Esophagus squamous epithelium (tissue), 5 donors: ENCODE measurements at regions not wholly inside any gene's neighbourhood (a gene's known extent, or its start where the extent isn't known, plus 50 kb on each side); places are given as distances from the start of the nearest gene placed in this dataset.
"Not testable (repeated sequence)": the region's sequence is repeated elsewhere in the genome, so short reads cannot be mapped to it uniquely, and the experiment has no call there.

Experiments
- DNase-seq: peaks from one replicate; lab custom pipeline; 2025; lab: John Stamatoyannopoulos, UW
- H3K27ac ChIP-seq, 4 donors: fragments of 200-600 bp; sonication (generic); one replicate each; pipeline ENCODE4 v1.5.1; 2016 to 2019; ENCODE audit warnings: mild to moderate bottlenecking in 1 of 4
- H3K27me3 ChIP-seq, 4 donors: fragments of 200-600 bp; sonication (generic); 1 replicate in 3 of 4; 2 replicates in 1 of 4; pipeline versions ENCODE4 v1.5.1 to v1.6.0; 2017 to 2021; ENCODE audit warnings: antibody characterized with exemption in 1 of 4
- H3K36me3 ChIP-seq, 3 donors: fragments of 200-600 bp; sonication (generic); one replicate each; pipeline ENCODE4 v1.5.1; 2016 to 2019
- H3K4me1 ChIP-seq, 3 donors: fragments of 200-600 bp; sonication (generic); one replicate each; pipeline ENCODE4 v1.5.1; 2017 to 2019
- H3K4me3 ChIP-seq, 4 donors: fragments of 200-600 bp; sonication (generic); 1 replicate in 3 of 4; 2 replicates in 1 of 4; pipeline ENCODE4 v1.5.1; 2016 to 2019; ENCODE audit warnings: mild to moderate bottlenecking in 2 of 4, moderate library complexity in 1 of 4
- H3K9me3 ChIP-seq, 3 donors: fragments of 200-600 bp; sonication (generic); one replicate each; pipeline ENCODE4 v1.5.1; 2016 to 2019
- POLR2A ChIP-seq, 4 donors: fragments of 450-650 bp; IDR thresholded peaks; one replicate each; pipeline ENCODE4 v1.6.1; 2017; ENCODE audit warnings: antibody characterized with exemption in 4 of 4, mild to moderate bottlenecking in 4 of 4, moderate library complexity in 3 of 4
- WGBS, 2 donors: methylation state at CpG; one replicate each; pipeline ENCODE4 v1.1.5; 2018; 5-methylcytosine and 5-hydroxymethylcytosine counted together
- intact Hi-C: fragments of 100-400 bp; cut with DNase I; formaldehyde crosslinking; loops from one replicate; pipeline ENCODE4 v1.15.0; 2022
- TF ChIP-seq, protein P1 (sequence below), 6 experiments: fragments of 450-650 bp in 4 of 6; fragments of 200-600 bp in 2 of 6; sonication (generic) in 2 of 6; IDR thresholded peaks; one replicate each; pipeline ENCODE4 v1.5.1; 2016 to 2019; ENCODE audit warnings: antibody characterized with exemption in 6 of 6, mild to moderate bottlenecking in 4 of 6, moderate library complexity in 4 of 6
- donor health status: DM: yes; HTN: yes; CAD: no.

DNA sequence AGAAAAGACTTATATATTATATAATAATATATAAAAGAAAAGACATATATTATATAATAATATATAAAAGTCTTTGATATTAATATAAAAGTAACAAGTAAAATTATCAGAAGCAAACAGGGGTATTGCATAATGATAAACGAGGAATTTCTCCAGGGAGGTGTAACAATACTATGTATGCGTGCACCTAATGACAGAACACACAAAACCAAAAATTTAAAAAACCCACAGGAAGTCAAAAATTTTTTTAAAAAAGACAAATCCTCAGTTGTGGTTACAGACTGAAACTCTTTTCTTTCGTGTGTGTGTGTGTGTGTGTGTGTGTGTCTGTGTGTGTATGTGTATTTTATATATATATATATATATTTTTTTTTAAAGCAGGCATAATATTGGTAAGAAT, 279.2 kb upstream of the DPP6 start:
- no peaks in the 10 kb centered on the region for H3K36me3 ChIP-seq
- H3K4me3 ChIP-seq, result no peak overlapping the region
- no peak for DNase-seq
- TF ChIP-seq, protein P1, sequence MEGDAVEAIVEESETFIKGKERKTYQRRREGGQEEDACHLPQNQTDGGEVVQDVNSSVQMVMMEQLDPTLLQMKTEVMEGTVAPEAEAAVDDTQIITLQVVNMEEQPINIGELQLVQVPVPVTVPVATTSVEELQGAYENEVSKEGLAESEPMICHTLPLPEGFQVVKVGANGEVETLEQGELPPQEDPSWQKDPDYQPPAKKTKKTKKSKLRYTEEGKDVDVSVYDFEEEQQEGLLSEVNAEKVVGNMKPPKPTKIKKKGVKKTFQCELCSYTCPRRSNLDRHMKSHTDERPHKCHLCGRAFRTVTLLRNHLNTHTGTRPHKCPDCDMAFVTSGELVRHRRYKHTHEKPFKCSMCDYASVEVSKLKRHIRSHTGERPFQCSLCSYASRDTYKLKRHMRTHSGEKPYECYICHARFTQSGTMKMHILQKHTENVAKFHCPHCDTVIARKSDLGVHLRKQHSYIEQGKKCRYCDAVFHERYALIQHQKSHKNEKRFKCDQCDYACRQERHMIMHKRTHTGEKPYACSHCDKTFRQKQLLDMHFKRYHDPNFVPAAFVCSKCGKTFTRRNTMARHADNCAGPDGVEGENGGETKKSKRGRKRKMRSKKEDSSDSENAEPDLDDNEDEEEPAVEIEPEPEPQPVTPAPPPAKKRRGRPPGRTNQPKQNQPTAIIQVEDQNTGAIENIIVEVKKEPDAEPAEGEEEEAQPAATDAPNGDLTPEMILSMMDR (IDR thresholded peaks at IDR 0.05), result no peak
- TF ChIP-seq POLR2A (IDR thresholded peaks at IDR 0.05), result no peak
- no peaks in the 10 kb centered on the region for H3K4me1 ChIP-seq
- 58 to 62% methylated on average over 3 of the region's 3 CpGs for WGBS, 2 donors
- no peak overlapping the region for H3K27ac ChIP-seq
- no peaks in the 10 kb centered on the region for H3K27me3 ChIP-seq
- H3K9me3 ChIP-seq, result no peaks in the 10 kb centered on the region
- intact Hi-C loops, result no loop called here

DNA sequence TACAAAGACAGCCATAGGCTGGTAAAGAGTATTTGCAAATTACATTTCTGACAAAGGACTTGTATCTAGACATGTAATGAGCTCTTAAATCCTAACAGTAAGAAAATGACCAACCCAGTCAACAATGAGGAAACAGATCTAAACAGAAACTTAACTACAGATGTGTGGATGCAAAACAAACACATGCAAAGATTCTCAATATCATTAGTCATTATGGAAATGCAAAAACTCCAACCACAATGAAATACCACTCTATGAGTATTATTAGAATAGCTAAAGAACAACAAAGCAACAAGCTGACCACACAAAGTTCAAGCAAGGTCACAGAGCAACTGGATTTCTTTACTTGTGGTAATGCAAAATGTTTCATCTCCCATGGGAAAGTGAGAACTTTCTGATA, 275.3 kb upstream of the DPP6 start:
- H3K4me1 ChIP-seq, H3K36me3 ChIP-seq, H3K9me3 ChIP-seq, H3K27me3 ChIP-seq, H3K4me3 ChIP-seq, H3K27ac ChIP-seq, intact Hi-C loops, DNase-seq: not testable (repeated sequence)

DNA sequence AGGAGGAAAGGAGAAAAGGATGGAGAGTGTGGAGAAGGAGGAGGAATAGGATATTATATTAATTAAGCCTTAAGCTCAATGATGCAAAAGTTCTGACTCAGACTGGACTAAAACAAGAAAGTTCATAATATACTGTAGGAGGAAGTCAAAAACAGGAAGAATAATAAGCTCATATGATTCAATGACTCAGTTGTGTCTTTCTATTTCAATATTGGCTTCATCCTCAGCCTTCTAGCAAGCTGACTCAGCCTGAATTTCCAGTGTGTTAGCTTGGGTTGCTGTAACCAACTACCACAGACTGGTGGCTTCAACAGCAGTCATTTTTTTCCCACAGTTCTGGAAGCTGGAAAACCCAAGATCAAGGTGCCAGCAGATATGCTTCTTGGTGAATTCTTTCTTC, 254.8 kb upstream of the DPP6 start:
- intact Hi-C loops, H3K27ac ChIP-seq, H3K4me3 ChIP-seq, H3K4me1 ChIP-seq, DNase-seq, H3K36me3 ChIP-seq, H3K9me3 ChIP-seq, H3K27me3 ChIP-seq: not testable (repeated sequence)

DNA sequence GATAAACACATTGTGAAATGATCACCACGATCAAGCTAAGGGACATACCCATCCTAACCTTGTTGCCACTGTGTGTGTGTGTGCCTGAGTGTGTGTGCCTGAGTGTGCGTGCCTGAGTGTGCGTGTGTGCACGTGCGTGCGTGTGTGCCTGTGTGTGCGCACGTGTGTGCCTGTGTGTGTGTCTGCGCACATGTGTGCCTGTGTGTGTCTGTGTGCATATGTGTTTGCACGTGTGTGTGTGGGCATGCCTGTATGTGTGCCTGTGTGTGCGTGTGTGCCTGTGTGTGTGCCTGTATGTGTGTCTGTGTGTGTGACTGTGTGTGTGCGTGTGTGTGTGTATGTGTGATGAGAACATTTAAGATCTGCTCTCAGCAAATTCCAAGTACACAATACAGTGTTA, 244.1 kb upstream of the DPP6 start:
- H3K27ac ChIP-seq, result no peak overlapping the region
- H3K4me1 ChIP-seq, result no peaks in the 10 kb centered on the region
- no peak for DNase-seq
- H3K9me3 ChIP-seq, result no peaks in the 10 kb centered on the region
- TF ChIP-seq POLR2A (IDR thresholded peaks at IDR 0.05), result no peak
- TF ChIP-seq, protein P1 (IDR thresholded peaks at IDR 0.05), result no peak
- no peaks in the 10 kb centered on the region for H3K36me3 ChIP-seq
- H3K27me3 ChIP-seq, result no peaks in the 10 kb centered on the region
- WGBS, 2 donors, result 86 to 89% methylated on average over 11 to 12 of the region's 12 CpGs
- H3K4me3 ChIP-seq, result no peak overlapping the region
- intact Hi-C loops, result no loop called here

DNA sequence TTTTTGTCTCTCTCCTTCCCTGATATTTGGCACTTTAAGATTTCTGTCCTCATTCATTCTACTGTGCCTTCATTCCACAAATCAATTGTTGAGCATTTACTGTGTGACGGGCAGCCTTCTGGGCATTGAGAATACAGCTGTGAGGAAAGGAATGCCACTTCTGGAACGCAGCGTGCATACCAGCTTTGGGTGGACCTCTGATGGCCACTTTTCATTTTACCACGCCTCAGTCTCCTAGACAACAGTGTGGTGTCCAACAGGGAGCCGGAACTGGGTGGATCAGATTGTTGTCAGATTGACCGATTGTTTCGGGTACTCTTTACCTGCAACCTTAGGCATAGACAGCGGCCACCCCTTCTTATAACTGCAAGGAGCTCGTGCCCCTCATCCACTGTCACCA, 222.7 kb upstream of the DPP6 start:
- no peak for DNase-seq
- WGBS, 2 donors, result 70 to 72% methylated on average over 7 to 9 of the region's 9 CpGs

DNA sequence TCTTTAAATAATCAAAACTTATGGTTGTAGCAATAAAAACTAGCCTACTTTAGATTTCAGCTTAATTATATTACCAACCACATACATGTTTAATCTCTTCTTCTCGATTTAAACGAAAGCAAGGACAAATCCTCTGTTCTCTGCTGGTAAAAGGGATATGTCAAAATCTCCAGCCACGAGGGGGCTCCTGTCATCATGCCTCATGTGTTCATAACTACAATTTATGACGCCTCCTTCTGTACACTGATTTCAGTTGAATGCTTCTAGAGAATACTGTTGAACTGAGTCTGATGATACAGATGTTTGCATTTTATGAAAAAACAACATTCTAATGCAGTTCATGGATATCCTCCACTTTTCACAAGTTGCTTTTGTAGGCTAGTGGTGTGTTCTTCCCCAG, 220.0 kb upstream of the DPP6 start:
- Histone ChIP-seq H3K4me1 (no peaks in the 10 kb centered on the region), H3K4me3 (no peak overlapping the region), H3K27ac (no peak overlapping the region), H3K36me3 (no peaks in the 10 kb centered on the region), H3K9me3 (no peaks in the 10 kb centered on the region), H3K27me3 (no peaks in the 10 kb centered on the region)
- intact Hi-C loops, result no loop called here
- TF ChIP-seq POLR2A (IDR thresholded peaks at IDR 0.05), result no peak
- TF ChIP-seq, protein P1 (IDR thresholded peaks at IDR 0.05), result no peak
- 55 to 60% methylated on average over 4 of the region's 4 CpGs for WGBS, 2 donors
- DNase-seq, result no peak

More for the DNA sequence above, 222.7 kb upstream of the DPP6 start:
- H3K27ac ChIP-seq, result no peak overlapping the region
- no peaks in the 10 kb centered on the region for H3K27me3 ChIP-seq
- H3K4me1 ChIP-seq, result no peaks in the 10 kb centered on the region
- H3K36me3 ChIP-seq, result no peaks in the 10 kb centered on the region
- no peaks in the 10 kb centered on the region for H3K9me3 ChIP-seq
- no peak for TF ChIP-seq POLR2A (IDR thresholded peaks at IDR 0.05)
- TF ChIP-seq, protein P1 (IDR thresholded peaks at IDR 0.05), result no peak
- no peak overlapping the region for H3K4me3 ChIP-seq
- intact Hi-C loops, result no loop called here
